Right hindlimb (tissue), 1 donor: ENCODE measurements at regions not wholly inside any gene's neighbourhood (a gene's known extent, or its start where the extent isn't known, plus 50 kb on each side); places are given as distances from the start of the nearest gene placed in this dataset.
"Not testable (repeated sequence)": the region's sequence is repeated elsewhere in the genome, so short reads cannot be mapped to it uniquely, and the experiment has no call there.

Experiments used
- DNase-seq: peaks from one replicate; pipeline ENCODE4 v3.0.0-alpha.2; 2018

DNA sequence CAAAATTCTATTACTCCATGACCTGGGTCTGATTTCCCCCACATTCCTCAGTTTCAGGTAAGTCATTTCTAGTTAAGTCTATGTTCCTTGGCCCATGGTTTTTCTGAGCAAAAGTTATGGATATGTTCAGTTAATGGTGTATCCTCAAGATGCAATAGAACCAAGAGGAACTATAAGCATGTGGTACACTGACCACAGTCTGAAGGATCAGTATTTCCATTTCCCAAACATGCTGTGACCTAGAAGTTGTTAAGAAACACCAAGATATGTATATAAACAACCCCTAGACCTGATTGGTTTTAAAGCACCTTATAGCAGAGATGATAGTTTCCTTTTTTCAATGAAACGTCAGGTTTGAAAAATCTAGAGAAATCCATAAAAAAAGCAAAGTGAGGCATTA is 94.2 kb upstream of the ABCB5 start:
- DNase-seq, result no peak

DNA sequence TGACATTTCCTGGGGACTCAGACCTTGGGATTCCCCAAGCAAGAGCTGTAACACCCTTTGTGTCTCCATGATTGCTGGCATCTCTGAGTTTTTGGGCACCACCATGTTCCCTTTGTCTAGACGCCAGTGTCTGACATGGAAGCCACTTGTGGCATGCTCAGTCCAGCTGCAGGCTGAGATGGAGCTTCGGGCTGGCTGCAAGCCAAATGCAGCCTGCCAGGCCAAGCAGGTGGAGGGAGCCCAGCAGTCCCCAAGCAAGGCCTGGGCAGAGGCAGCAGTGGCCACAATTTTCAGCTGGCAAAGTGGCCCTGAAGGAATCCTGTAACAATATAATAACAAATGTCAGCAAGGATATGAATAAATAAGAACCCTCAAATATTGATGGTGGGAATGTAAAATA is 86.2 kb upstream of the ABCB5 start:
- DNase-seq, result no peak

DNA sequence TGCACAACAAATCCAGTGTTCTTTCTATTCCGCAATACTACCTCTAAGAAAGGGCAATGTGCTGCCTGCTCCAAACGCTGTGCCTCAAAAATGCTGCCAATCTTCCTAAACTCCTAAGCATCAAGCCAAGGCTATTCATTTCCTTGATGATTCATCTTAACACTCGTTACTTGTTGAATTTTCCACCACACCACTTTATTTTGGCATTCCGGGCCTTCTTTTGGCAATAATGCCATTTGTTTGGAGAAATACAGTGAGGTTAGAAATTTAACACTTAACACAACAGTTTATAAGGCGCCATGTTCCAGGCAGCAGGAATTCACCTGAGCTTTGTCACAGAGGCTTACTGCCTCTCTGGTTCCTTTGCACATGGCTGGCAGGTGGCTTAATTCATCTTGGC is 82.6 kb upstream of the ABCB5 start:
- DNase-seq, result peak; percentile 68

DNA sequence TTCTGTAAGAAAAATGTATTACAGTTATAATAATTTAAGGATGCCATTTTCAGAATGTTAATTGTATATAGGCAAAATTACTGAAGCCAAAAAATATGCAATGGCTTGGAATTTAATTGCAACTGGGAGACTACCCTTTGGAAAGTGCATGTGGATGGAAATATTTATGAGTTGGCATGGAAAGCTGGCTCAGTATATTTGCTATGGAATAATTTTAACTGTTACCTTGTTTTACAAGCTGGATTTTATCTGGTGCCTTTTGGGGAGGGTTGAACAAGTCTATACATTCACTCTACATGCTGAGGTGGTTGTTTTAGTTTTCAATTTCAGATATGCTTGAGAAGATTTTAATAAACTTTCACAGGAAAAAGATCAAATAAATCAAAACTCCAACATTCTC is 80.9 kb upstream of the ABCB5 start:
- no peak for DNase-seq

DNA sequence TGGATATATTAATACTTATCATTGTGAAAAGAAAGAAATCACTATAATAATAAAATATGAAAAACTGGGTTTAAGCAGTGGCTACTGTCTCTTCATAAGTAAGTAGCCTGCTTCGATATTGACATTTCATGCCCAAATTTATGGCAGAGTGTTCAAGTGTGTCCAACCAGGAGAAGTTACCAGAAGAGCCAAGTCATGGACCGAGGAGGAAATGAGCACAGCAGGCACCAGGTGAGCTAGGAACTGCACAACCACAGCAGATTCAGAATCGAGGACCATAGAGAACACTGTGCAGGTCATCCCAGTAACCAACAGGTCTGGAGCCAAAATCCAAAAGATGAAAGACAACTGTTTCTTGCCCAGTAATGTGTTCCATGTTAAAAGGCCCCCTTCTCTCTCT is 79.9 kb upstream of the ABCB5 start:
- no peak for DNase-seq

DNA sequence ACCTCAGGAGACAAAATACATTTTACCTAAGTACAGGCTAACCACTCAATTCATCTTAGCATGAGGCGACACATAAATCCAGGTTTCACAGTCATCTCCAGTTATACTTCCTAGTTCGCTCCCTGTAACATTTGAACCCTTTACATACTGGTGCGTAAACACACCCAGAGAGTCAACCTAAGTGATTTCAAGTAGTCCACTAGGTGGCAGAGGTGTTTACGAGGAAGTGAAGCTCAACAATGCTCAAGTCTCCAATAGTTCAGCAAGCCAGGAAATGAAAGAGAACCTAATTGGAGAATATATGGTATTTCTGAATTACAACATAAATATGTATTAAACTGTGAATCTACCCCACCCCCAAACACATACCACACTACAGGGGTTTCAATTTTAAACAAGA is 76.3 kb upstream of the ABCB5 start:
- DNase-seq, result no peak

DNA sequence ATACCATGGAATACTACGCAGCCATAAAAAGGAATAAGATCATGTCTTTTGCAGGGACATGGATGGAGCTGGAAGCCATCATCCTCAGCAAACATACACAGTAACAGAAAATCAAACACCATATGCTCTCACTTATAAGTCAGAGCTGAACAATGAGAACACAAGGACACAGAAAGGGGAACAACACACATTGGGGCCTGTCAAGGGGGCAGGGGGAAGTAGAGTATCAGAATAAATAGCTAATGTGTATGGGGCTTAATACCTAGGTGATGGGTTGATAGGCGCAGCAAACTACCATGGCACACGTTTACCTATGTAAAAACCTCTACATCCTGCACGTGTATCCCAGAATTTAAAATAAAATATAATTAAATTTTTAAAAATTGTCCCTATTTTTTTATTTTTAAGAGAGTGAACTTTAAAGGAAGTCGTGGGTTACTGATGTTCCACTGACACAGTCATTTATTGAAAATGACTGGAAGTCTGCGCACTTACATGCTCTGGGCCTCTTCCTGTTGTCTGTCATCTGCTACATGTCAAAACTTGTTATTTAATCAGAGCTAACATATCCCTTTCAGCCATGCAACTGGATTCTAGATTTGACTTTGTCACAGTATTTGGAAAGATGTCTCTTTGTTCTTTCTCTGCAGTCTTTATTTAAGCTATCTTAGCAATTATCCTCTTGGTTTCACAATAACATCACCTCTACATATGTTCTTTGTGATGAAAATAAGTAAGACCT is 73.7 kb upstream of the ABCB5 start:
- DNase-seq, result no peak

DNA sequence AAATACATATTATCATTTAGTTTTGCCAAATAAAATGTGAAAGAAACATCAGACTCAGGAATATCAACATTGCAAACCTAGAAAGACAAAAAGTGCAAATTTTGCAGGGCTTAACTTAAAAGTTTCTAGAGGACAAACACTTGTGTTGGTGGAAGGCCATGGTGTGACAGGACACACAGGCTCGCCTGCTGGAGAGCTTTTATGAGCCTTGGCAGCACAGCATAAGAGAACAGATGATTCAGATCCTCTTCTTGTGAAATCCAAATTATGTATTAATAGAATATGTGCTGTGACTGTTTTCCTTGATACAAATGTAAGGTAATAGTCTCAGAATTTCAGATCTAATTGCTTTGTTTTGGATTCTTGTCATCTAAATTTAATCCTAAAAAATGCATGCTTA is 72.9 kb upstream of the ABCB5 start:
- peak; percentile 72 for DNase-seq

DNA sequence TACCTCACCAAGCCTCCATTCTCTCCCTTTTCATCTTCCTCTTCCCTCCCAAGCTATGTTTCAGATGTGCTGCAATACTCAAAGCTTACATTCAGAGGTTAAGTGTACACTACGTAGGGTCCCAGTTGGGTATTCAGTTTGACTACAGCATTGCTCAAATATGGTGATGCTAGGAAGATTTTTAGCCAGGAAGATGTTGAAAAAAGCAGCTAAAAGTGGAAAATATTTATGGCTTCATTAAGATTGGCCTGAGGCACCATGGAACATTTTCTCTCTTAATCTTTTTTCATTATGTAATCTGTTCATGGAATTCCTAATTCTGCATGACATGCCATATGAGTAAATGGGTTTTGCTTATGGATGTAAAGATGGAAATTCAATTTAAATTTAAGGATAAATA is 72.0 kb upstream of the ABCB5 start:
- no peak for DNase-seq

DNA sequence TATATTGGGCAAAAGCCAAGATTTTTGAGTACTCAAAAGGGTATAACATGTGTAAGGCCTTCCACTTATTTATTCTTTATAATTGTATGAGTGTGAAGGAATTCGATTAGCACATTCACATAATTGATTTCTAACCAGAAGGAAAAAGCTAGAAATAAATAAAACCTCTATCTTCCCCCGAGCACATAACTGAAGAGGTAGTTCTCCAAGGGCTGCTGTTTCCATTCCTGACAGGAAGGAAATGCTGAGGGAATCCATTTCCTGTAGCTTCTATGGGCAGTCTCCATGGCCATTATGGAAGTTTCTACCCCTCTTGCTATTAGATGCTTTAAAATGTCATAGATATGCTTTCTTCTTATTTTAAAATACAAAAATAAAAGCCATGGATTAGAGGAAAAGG is 70.5 kb upstream of the ABCB5 start:
- no peak for DNase-seq

DNA sequence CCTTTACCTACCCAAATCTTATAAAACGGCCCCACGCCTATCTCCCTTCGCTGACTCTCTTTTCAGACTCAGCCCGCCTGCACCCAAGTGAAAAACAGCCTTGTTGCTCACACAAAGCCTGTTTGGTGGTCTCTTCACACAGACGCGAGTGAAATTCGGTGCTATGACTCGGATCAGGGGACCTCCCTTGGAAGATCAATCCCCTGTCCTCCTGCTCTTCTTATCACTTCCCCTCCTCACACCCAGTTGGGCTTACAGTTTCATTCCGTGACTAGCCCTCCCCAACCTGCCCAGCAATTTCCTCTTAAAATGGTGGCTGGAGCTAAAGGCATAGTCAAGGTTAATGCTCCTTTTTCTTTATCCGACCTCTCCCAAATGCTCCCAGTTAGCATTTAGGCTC is 68.5 kb upstream of the ABCB5 start:
- not testable (repeated sequence) for DNase-seq

DNA sequence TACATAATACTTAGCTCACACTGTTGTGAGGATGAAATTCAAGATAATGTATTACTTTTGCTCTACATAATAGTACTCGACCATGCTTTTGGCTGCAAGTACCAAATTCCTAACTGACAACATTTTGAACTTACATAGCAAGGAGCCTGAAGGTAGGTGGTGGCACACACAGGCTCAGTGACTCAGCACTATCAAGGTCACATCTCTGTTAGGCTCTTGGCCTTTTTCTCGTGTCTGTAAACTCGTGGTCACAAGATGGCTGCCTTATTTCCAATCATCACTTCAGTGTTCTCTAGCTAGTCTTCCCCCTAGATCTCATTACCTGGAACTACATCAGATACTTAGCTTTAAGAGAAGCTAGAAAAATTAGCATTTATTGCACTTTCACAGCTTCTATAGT is 61.4 kb upstream of the ABCB5 start:
- no peak for DNase-seq

DNA sequence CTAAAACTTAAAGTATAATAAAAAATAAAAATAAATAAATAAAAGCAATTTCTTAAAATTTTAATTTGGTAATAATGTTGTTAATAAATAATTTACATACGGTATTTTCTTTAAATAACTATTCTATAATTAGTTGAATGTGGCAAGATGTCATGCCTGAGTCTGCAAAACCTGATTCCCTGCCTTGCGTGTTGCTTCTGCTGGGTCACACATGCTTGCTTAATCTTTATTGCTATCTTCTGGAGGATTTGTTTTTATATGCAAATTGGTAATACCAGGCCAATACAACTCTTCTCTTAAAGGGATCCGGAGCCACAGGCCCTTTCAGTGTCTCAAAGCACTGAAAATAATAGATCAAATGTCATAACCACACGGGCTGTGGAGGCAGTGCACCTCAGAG is 59.4 kb upstream of the ABCB5 start:
- DNase-seq, result no peak

DNA sequence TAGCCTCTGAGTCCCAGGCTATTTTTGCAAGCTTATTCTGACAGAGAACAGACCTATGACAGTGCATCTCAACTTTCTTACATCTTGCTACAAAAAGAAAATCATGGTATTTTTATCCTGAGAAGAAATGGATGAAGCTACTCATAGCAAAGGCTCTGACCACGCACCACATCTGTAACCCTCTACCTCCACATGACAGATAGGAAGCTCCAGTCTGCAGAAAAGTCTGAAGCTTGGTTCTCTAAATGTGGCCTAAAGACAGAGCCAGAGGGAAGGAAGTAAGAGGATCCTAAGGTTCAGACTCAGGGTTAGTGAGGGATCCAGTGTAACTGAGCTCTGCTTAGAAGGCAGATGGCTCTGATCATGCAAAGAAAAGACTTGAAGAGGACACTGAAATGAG is 58.4 kb upstream of the ABCB5 start:
- no peak for DNase-seq

DNA sequence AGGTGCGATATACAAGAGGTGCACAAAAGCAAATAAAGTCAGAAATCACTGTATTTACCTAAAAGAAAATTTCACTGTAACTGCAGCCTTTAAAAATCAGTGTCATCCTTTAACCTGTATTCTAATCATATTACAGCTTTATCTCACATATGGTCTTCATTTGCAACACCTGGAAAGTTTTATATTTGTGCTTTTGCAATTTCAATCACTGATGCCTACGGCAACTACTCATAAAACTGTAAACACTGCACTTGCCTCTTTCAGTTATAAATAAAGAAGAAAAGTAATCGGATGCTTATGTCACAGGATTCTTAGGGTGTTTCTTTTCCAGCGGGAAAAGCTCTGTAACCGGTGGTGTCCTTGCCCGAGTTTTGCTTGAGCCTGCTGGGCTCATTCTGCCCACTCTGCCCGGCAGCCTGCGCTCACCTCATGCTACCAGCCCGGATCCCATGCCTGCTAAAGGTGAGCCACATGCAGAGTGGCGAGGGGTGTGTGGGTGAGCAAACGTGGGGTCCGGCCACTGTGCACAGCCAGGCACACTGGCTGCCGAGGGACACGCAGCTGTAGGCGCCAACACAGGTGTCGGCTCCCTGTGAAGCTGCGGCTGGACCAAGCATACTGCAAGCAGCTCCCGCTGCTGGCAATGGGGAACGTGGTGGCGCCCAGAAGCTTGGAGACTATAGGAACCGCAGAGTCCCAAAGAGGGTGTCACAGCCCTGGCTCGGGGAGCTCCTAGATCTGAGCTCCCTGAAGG is 56.3 kb upstream of the ABCB5 start:
- DNase-seq, result no peak

DNA sequence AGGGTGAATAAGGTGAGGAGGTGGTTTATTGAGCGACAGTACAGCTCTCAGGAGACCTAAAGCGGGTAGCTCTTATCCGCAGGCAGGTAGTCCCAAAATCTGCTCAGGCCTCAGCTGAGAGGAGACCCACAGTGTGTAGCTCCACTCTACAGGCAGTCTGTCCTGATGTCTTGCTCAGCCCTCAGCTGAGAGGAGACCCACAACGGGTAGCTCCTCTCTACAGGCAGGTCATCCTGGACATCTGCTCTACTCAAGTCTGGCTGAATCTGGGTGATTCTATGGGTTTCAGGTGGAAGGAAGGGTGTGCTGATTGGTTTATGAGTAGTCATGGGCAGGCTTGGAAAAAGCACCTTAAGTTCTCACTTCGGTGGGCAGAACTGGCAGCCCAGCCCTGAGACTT is 55.6 kb upstream of the ABCB5 start:
- no peak for DNase-seq

DNA sequence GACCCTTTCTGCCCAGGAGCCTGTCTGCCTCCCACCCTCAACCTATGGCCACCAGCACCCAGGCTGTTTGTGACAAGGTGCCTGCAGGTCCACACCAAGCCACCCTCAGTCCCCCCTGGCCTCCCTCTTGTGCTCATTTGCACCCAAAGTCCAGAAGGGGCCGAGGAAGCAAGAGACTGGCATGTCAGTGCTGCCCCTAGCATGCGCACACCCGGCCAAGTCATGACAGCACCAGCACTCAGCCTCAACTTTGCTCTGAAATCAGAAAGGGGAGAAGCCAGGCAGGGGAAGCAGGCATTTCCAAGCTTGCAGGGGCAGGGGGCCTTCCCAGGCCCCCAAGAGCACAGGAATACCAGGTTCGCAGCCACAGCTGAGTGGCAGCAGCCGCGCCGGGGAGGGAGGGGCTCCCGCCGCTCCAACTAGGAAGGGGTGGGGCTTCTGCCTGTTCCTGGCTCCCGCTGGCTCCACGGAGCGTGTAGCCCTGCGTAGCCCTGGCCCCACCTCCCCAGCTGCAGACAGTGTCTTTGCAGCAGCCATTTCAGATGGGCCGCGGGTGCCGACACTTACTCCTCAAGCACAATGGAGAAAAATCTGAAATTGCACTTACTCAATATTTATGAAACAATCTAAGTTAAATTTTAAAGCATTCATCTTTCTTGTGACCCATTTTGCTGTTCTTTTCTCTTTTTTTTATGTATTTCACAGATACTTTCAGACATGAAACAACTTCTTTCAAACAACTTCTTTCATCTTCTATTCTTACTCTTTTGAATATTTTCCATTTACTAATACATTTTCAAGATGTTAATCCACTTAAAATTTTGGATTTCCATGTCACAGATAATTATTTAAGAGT is 54.9 kb upstream of the ABCB5 start:
- no peak for DNase-seq

DNA sequence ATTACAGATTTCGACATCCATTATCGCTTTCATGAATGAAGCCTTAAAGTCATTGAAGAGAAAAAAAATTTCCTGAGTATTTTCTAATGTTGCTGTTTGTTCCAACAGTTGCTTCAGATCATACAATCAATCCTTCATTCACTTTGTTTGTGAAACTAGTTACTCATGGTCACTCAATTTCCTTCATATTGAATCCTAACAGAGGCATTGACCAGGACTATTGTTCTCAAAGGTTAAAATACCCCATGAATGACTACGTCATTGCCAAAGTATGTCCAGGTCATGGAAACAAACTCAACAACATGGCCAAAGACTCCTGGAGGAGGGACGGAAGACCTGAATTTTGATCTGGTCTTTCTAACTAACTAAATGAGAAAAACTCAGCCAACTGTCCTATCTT is 54.0 kb upstream of the ABCB5 start:
- no peak for DNase-seq

DNA sequence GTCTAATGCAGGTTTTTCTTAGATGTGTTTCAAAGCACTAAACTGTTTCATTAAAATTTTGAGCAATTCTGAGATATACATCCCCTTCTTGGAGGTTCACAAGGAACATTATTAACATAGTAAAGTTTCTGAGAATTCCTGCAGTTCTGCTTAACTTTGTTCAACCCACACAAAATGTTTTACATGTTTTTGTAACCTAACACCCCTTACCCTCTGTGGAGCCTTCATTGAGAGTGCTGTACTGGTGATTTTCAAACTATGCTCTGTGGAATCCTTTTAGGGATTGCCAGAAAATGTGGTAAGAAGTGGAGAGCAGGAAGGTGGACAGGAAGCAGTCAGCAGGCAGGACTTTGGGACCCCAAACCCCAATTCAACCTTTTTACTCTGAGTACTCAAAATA is 53.6 kb upstream of the ABCB5 start:
- DNase-seq, result no peak

DNA sequence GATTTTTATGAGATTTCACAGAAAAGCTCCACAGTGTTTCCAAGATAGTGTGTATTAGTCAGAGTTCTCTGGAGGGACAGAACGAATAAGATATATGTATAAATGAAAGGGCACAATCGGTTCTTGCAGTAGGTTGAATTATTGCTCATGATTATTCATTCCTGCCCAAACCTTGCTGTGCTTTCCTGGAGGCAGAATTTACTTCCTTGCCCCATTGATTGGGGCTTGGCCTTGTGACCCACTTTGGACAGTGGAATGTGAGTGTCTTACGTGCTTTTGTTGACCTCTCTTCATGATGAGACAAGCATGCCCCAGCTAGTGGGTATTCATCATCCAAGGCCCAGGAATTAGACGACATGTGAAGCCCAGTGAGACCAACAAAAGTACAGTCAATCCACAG is 53.0 kb upstream of the ABCB5 start:
- no peak for DNase-seq
